SH-SY5Y (cell line): ENCODE measurements at regions not wholly inside any gene's neighbourhood (a gene's known extent, or its start where the extent isn't known, plus 50 kb on each side); places are given as distances from the start of the nearest gene placed in this dataset.

Source experiments
- GATA2 ChIP-seq: IDR thresholded peaks from 2 replicates; pipeline ENCODE4 v1.6.1; 2011; ENCODE audit warnings: mild to moderate bottlenecking, low read depth, low read length
- GATA3 ChIP-seq: IDR thresholded peaks from 2 replicates; pipeline ENCODE4 v1.6.1; 2011; ENCODE audit warnings: low read depth, mild to moderate bottlenecking, low read length, moderate library complexity

GRCh38 chr7:27419581-27420177 is 177.1 kb downstream of the EVX1 start:
- no peak for TF ChIP-seq GATA3
- no peak for TF ChIP-seq GATA2
